ENCODE measurements at regions not wholly inside any gene's neighbourhood (a gene's known extent, or its start where the extent isn't known, plus 50 kb on each side); places are given as distances from the start of the nearest gene placed in this dataset.

DNA sequence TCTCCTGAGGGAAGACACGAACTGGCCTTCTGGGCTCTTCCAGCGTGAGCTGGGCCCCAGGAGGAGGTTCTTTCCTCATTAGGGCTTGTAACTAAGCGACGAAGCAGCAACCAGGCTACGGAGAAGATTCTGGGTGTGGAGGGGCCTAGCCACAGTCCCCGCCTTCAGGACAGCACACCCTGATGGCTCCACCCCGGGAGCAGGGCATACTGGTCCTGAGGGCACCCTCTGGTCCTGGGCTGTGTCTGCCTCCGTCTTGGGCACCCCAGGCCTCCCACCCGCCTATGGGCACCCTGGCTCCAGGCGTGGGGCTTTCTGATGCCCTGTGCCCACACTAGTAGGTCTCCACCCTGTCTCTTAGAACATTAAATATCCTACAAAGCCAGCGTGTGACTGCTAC lies 136.4 kb downstream of the OLFM1 start:
- TF ChIP-seq POLR2AphosphoS5 (IDR thresholded peaks at IDR 0.05; ENCODE audit: low read depth): no peak
- TF ChIP-seq, protein P1, sequence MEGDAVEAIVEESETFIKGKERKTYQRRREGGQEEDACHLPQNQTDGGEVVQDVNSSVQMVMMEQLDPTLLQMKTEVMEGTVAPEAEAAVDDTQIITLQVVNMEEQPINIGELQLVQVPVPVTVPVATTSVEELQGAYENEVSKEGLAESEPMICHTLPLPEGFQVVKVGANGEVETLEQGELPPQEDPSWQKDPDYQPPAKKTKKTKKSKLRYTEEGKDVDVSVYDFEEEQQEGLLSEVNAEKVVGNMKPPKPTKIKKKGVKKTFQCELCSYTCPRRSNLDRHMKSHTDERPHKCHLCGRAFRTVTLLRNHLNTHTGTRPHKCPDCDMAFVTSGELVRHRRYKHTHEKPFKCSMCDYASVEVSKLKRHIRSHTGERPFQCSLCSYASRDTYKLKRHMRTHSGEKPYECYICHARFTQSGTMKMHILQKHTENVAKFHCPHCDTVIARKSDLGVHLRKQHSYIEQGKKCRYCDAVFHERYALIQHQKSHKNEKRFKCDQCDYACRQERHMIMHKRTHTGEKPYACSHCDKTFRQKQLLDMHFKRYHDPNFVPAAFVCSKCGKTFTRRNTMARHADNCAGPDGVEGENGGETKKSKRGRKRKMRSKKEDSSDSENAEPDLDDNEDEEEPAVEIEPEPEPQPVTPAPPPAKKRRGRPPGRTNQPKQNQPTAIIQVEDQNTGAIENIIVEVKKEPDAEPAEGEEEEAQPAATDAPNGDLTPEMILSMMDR (IDR thresholded peaks at IDR 0.05; ENCODE audit: insufficient read depth, low read length): no peak
- TF ChIP-seq, protein P2, sequence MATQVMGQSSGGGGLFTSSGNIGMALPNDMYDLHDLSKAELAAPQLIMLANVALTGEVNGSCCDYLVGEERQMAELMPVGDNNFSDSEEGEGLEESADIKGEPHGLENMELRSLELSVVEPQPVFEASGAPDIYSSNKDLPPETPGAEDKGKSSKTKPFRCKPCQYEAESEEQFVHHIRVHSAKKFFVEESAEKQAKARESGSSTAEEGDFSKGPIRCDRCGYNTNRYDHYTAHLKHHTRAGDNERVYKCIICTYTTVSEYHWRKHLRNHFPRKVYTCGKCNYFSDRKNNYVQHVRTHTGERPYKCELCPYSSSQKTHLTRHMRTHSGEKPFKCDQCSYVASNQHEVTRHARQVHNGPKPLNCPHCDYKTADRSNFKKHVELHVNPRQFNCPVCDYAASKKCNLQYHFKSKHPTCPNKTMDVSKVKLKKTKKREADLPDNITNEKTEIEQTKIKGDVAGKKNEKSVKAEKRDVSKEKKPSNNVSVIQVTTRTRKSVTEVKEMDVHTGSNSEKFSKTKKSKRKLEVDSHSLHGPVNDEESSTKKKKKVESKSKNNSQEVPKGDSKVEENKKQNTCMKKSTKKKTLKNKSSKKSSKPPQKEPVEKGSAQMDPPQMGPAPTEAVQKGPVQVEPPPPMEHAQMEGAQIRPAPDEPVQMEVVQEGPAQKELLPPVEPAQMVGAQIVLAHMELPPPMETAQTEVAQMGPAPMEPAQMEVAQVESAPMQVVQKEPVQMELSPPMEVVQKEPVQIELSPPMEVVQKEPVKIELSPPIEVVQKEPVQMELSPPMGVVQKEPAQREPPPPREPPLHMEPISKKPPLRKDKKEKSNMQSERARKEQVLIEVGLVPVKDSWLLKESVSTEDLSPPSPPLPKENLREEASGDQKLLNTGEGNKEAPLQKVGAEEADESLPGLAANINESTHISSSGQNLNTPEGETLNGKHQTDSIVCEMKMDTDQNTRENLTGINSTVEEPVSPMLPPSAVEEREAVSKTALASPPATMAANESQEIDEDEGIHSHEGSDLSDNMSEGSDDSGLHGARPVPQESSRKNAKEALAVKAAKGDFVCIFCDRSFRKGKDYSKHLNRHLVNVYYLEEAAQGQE (IDR thresholded peaks at IDR 0.05; ENCODE audit: insufficient replicate concordance, low read depth): no peak
- TF ChIP-seq GABPA (IDR thresholded peaks at IDR 0.05; ENCODE audit: low read depth): no peak
- TF ChIP-seq SPI1 (IDR thresholded peaks at IDR 0.05; ENCODE audit: borderline replicate concordance, low read depth): no peak
